HG03108 (cell line): ENCODE measurements at regions not wholly inside any gene's neighbourhood (a gene's known extent, or its start where the extent isn't known, plus 50 kb on each side); places are given as distances from the start of the nearest gene placed in this dataset.

Experiments
- ATAC-seq: cut with Tn5 transposase; IDR thresholded peaks from one replicate; pipeline ENCODE4 v1.9.1; 2021; ENCODE audit warnings: moderate library complexity; ENCODE audit not compliant: unreplicated experiment

DNA sequence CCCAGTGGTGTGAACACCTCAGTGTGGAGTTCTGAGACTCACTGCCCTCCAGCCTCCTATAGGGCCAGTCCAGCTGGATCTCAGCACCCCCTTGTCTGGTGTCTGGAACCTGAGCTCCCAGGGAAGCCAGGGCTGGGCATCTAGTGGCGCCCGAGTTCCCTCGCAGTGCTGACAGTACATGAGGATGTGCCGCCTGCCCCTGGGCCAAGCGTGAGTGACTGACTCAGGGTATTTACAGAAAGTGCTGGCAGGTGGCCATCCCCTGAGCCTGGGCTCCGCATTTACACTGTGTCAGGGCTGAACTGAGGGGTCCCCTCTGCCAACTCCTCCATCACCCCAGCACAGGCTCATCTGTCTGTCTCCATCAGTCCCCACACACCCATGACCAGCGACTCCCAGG, 185.3 kb downstream of the BRD1 start:
- no peak for ATAC-seq

DNA sequence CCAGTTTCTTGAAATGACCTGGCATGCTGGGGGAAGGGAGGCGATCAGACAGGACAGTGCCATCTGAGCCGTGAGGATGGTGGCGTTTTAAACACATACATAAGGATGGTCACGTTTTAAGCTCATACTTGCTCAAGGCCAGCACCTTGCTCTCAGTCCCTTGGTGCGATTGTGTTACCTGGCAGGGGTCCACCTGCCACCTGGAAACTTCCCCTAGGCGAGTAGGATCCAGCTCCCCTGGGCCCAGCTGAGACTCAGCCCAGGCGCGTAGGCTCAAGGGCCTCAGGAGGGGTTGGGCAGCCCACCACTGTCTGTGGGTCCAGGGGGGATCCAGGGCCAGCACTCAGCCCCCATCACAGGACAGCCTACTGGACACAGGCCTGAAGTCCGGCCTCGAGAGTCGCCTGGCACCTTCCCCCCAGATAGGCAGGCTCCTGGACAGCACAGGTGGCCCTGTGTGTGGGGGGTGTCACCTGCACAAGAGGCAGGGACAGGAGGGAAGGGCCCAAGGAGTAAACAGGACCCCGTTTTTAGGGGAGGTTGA, 185.8 kb downstream of the BRD1 start:
- no peak for ATAC-seq

- no peak for ATAC-seq
These were observed 187.1 kb downstream of the BRD1 start for GRCh38 chr22:49640366-49641095.

DNA sequence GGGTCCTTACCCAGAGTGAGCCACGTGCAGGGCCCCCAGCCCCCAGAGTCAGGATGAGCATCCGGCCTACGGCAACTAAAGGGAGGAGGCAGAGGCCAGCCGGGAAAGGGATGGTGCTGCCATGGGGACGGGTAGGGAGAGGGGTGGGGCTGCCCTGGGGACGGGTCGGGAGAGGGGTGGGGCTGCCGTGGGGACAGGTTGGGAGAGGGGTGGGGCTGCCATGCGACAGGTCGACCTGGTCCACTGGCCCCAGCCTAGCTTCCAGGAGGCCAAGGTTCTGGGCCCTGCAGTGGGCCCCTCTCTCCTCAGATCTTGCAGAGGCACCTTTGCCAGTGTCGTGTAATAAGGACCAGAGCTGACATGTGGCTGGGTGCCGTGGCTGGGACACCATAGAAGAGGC, 187.7 kb downstream of the BRD1 start:
- no peak for ATAC-seq

GRCh38 chr22:49638788-49639187, 188.9 kb downstream of the BRD1 start:
- ATAC-seq = no peak

DNA sequence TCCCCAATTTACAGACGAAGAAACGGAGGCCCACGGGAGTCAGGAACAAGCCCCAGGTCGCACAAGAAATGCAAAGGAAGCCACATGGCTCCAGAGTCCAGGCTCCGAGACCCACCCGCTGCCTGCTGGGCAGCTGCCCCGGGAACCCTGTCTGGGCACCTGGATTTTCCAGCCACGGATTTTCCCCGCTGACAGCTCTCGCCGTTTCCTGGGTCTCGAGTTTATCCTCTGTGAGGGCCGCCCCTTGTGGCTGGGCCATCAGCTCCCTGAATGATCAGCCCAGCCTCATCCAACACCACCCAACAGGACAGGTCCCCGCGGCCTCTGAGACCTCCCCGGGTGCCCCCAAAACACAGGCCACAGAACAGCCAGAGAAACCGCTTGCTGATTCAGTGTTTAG, 189.7 kb downstream of the BRD1 start:
- no peak for ATAC-seq

GRCh38 chr22:49637255-49637760, 190.4 kb downstream of the BRD1 start:
- ATAC-seq = no peak

DNA sequence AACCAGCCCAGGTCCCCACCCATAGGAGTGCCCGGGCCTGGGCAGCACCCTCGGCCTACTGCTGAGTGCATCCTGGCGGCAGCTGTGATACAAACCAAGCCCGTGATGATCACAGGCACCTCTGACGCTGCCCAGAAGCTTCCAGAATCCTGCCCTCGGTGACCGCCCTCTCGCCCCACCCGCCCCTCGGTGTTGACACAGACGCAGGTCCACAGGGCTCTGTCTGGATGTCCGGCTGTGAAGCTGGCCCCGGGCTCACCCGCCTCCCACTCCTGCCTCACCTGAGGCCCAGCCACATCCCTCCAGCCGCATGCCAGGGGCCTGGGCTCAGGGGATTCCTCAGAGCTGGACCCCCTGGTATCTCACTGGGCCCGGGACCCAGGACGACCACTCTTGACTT, 191.0 kb downstream of the BRD1 start:
- ATAC-seq = no peak

DNA sequence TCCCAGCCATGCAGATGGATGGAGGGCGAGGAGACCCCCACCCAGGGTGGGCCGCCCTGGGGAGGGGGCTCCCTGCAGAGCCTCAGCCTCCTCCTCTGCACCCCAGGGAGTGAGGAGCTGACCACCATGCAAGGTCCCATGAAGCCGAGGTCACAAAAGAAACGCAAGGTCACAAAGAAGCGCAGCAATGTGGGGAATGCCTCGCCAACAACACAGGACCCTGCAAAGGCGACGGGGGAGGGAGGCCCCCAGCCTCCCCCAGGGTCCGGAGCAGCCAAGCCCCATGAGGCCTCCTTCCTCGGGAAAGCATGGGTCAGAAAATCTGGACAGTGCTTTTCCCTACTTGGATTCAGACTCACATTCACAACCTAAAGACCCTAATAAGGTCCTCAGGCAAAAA, 191.5 kb downstream of the BRD1 start:
- no peak for ATAC-seq

- ATAC-seq = no peak
These were observed 193.5 kb downstream of the BRD1 start for GRCh38 chr22:49634006-49634772.

- no peak for ATAC-seq
These were observed 194.7 kb downstream of the BRD1 start for GRCh38 chr22:49633010-49633324.

- no peak for ATAC-seq
These were observed 195.3 kb downstream of the BRD1 start for GRCh38 chr22:49632199-49633009.

- no peak for ATAC-seq
These were observed 197.2 kb downstream of the BRD1 start for GRCh38 chr22:49630448-49630946.

DNA sequence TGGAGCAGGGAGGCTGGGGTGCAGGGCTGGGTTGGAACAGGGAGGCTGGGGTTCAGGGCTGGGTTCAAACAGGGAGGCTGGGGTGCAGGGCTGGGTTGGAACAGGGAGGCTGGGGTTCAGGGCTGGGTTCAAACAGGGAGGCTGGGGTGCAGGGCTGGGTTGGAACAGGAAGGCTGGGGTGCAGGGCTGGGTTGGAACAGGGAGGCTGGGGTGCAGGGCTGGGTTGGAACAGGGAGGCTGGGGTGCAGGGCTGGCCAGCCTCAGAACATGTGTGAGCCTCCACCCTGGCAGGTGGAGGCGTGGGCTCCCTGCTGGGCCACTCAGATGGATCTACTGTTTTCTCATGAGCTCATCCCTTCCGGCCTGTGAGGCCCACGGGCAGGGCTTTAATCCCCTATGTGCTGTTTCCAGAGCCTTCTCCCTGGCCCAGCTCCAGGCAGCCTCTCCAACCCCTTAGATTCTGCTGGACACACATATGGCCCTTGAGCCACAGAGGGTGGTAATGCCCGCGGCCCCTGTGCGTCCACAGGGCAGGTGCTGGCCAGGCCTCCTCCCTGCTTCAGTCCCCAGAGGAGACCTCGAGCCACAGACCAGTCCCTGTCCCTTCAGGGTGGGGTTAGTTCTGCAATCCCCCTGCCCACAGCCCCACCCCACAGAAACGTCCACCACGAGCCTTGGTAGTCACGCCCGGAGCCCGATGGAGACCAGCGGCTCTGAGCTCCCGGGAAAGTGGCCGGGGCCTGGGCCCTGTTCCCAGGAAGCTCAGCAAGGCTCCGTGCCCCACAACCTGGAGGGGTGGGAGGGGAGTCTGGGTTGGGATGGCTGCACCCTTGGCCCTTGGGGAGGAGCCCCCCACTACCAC, 197.9 kb downstream of the BRD1 start:
- no peak for ATAC-seq

DNA sequence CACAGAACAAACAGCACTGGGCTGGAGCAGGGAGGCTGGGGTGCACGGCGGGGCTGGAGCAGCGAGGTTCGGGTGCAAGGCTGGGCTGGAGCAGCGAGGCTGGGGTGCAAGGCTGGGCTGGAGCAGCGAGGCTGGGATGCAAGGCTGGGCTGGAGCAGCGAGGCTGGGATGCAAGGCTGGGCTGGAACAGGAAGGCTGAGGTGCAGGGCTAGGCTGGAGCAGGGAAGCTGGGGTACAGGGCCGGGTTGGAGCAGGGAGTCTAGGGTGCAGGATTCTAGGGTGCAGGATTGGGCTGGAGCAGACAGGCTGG, 198.5 kb downstream of the BRD1 start:
- ATAC-seq = no peak

DNA sequence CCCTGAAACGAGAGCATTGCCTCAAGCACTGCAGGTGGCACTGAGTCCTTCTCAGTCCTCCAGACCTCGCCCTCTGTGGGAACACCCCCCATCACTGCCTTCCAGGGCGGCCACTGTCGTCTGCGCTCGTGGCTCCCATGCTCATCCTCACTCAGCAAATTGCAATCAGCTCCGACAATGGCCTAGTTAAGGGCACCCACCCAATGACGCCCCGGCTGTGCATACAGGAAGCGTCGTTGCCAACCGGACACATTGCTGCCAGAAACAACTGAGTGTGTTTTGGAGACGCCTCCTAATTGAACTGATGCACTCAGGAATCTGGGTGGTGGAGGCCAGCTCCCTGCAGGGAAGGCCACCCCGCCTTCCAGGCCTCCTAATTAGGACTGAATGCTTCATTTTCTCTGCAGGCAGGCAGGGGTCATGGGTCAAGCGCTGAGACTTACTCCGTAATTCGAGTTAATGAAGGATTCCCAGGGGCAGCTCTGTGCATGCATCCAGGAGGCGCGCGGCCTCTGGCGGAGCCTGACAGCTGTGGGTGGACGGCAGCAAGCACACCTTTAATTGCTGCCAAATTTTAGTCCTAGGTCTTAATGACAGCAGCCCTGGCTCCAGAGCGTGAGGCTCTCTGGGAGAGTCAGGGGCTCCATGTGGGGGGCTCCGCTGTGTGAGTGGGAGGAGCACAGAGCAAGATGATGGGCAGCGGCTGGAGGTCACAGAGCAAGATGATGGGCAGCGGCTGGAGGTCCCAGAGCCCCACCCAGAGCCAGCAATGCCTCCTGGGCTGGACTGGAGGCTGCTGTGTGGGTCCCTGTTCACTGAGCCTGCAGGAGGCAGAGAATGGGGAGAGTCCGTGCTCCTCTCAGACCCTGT, 199.0 kb downstream of the BRD1 start:
- ATAC-seq = no peak

DNA sequence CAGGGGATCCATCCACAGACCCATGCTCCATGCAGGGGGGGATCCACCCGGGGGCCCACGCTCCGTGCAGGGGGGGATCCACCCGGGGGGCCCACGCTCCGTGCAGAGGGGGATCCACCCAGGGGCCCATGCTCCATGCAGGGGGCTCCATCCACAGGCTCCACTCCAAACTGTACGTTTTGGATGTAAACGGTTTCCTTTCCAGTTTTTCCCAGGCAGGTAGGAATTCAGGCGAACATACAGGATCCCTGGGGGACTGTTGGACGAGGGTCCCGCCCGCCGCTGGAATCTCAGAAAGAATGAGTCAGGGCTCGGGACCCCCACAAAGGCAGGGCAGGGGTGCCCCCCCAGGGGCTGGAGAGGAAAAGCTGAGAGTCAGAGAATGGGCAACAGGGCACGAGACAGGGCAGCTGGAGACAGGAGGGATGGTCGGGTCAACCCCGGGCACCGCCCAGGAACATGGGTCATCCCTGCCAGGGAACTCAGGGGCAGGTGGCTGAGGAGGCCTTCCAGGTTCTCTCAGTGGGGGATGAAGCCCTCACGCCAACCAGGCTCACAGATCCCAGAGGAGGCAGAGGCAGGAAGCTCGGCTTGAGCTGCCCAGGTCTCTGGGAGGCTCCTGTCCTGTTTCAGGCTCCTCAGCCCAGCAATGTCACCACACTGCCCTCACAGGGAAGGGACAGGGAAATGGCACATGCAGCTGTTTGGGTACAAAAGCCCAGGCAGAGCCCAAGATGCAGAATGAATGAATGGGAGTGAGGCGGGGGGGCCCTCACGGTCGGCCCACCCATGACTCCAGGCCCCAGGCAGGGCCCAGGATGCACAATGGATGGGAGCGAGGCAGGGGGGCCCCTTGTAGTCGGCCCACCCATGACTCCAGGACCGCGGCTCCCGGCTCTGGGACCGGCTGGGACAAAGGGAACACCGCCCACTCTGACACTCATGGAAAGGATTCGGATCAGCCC, 200.2 kb downstream of the BRD1 start:
- ATAC-seq = no peak
